HG02610 (cell line): ENCODE measurements at regions not wholly inside any gene's neighbourhood (a gene's known extent, or its start where the extent isn't known, plus 50 kb on each side); places are given as distances from the start of the nearest gene placed in this dataset.
"Not testable (repeated sequence)": the region's sequence is repeated elsewhere in the genome, so short reads cannot be mapped to it uniquely, and the experiment has no call there.

ENCODE experiments used
- ATAC-seq: cut with Tn5 transposase; IDR thresholded peaks from one replicate; pipeline ENCODE4 v1.9.1; 2021; ENCODE audit warnings: mild to moderate bottlenecking, moderate library complexity; ENCODE audit not compliant: unreplicated experiment

DNA sequence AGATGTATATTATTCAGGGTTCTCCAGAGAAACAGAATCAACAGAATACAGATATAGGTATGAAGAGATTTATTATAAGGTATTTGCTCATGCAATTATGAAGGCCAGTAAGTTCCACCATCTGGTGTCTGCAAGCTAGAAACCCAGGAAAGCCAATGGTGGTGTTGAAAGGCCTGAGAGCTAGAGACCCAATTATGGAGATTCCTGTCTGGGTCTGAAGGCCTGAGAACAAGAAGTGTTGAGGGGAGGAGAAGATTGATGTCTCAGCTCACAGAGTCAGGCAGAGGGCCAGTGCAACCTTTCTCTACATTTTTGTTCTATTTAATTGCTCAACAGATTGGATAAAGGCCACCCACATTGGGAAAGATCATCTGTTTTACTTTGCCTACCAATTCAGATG lies 524.2 kb upstream of the CRIM1 start:
- ATAC-seq, result no peak

- ATAC-seq, result no peak
Observed at GRCh38 chr2:35830833-35831232, 524.7 kb upstream of the CRIM1 start.

DNA sequence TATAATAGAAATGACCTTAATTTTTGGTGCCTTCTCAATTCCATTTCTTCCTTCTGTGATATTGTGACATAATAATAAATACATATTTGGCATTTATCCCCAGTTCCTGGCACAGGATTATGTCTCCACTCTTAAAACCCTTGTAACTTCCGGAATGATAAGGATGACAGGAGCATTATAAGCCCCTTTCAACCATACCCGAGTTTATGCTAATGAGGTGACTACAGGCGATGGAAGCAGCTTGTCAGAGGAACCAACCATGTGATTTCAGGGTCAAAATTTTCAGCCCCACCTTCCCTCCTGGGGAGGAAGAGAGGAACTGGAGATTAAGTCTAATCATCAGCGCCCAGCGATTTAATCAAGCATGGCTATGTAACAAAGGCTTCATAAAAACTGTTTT lies 528.5 kb upstream of the CRIM1 start:
- ATAC-seq, result no peak

- ATAC-seq, result no peak
Observed at GRCh38 chr2:35822716-35823115, 532.9 kb upstream of the CRIM1 start.

DNA sequence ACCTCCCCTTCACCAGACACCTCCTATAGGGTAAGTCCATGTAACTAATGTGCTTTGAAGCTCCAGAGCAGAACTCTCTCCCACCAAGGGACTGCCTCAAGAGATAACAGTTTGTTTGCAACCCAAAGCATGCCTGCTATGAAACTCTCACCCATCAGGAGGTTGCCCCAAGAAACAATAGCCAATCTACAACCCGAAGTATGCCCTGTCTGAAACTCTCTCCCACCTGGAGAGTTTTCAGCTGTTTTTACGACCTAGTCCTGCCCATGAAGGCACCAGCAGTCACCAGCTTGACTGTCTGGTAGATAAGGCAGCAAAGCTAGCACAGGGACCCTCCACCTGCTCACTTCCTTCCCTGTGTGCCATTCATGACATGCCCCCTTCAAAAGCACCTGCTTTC lies 533.9 kb upstream of the CRIM1 start:
- ATAC-seq, result no peak

- ATAC-seq, result no peak
Observed at GRCh38 chr2:35820391-35820790, 535.2 kb upstream of the CRIM1 start.

GRCh38 chr2:35819033-35819432 lies 536.5 kb upstream of the CRIM1 start:
- ATAC-seq, result no peak

GRCh38 chr2:35818359-35818758 lies 537.2 kb upstream of the CRIM1 start:
- not testable (repeated sequence) for ATAC-seq

- not testable (repeated sequence) for ATAC-seq
Observed at GRCh38 chr2:35814597-35814996, 541.0 kb upstream of the CRIM1 start.

DNA sequence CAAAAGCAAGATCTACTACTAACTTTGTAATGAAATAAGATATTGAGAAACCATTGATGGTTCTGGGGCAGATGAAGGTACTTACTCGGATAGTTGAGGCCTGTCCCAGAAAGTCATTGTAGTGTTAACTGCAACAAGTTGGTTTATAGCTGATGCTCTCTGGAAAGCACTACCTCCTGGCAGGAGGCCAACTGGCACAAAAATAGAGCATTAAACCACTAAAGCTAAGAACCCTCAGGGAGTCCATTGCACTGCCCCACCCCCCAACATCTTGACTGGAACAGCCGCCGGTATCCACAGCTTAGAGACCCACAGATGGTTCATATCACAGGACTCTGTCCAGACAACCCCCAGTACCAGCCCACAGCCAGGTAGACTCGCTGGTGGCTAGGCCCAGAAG lies 552.5 kb upstream of the CRIM1 start:
- ATAC-seq, result no peak

GRCh38 chr2:35794796-35795450 lies 560.7 kb upstream of the CRIM1 start:
- ATAC-seq, result no peak

DNA sequence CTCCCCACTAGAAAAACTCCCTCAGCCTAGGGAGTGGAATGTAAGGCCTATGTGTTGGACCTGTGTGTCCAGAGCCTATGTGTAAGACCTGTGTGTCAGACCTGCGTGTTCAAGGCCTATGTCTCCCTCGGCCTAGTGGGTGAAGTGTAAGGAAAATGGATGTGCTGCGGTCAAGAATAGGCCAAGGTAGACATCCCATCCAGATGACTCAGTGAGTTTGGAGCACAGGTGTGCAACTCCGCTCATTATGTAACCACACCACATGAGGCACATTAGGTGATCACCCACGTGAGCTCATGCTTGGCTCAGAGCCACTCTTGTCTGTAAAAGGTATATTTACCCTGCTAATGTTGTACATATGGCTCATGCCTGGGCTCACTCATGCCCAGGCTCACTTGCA lies 565.3 kb upstream of the CRIM1 start:
- no peak for ATAC-seq

GRCh38 chr2:35788543-35788942 lies 567.0 kb upstream of the CRIM1 start:
- ATAC-seq, result no peak

DNA sequence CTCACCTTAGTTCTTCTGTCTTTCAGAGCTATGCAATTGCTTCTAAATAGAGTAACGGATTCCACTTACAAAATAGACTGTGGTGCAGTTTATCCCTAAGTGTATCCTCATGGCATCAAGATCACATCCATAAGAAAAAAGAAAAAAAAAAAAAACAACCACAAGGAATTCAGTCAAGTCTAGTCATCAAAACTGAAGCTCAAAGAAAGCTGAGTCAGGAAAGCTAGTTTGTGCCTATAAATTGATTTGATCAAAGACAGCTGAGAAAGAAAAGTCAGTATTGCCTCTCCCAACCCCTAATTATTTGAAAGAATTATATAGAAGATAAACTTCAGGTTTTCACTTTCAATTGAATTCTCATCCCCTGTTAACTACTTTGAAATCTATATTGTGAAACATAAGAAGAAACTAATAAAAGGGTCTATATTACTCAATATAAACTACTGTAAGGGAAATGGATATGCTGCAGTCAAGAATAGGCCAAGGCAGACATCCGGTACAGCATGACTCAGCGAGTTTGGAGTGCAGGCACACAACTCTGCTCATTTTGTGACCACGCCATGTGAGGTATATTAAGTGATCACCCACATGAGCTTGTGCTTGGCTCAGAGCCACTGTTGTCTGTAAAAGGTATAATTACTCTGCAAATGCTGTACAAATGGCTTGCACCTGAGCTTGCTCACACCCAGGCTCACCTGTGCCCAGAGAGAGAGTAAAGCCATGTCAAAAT lies 568.1 kb upstream of the CRIM1 start:
- ATAC-seq, result no peak

DNA sequence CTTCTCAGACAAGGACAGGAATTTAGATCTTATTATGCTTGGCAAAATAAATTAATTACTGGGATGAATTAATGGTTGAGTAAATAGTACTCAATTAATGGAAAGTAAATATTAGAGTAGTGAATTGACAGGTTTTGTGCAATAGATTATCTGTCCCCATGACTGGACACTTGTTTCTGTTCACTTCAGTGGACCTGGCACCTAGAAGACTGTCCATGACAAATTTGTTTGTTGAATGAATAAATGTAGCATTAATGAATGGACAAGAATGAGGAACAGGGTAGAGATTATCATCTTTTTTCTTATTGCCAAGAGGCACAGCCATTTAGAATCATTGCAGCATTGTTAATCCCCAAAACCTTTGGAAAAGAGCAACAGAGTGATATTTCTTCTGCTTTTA lies 570.0 kb upstream of the CRIM1 start:
- no peak for ATAC-seq

DNA sequence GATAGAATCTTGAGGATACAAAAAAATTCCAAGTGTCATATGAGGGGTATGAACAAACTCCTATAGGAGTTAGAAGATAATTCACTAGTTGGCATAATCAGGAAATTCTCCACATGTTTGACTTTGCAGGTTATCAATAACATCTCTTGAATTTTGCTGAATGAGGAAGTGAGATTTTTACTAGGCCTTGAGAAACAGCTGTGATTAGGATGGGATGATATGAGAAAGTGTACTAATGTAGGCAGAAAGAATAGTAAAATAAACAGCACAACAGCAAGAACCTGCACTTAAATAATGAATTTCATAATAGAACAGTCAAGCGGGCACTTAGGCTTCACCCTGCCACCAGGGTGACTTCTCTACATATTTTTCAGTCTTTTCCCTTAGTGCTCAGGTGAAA lies 570.8 kb upstream of the CRIM1 start:
- ATAC-seq, result no peak

DNA sequence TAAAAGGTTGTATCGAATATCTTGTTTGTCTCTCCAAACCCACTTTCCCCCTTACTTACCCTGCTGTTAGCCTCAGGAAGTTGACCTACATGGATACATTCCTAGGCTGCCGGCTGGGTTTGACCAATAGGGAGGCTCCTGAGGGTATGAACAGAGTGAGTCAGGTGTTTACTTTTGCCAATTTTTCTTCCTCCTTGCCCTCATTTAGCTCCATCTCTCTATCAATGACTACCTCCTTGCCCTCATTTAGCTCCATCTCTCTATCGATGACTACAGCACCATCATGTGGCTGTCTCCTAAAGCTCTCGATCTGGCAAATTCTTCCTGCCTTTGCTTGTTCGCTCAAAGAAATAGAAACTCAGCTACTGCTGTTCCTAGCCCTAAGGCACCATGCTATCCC lies 571.9 kb upstream of the CRIM1 start:
- ATAC-seq, result no peak

GRCh38 chr2:35741556-35741955 lies 614.0 kb upstream of the CRIM1 start:
- ATAC-seq, result no peak

GRCh38 chr2:35731674-35732073 lies 623.9 kb upstream of the CRIM1 start:
- ATAC-seq, result no peak

- no peak for ATAC-seq
Observed at GRCh38 chr2:35714883-35715282, 640.7 kb upstream of the CRIM1 start.

DNA sequence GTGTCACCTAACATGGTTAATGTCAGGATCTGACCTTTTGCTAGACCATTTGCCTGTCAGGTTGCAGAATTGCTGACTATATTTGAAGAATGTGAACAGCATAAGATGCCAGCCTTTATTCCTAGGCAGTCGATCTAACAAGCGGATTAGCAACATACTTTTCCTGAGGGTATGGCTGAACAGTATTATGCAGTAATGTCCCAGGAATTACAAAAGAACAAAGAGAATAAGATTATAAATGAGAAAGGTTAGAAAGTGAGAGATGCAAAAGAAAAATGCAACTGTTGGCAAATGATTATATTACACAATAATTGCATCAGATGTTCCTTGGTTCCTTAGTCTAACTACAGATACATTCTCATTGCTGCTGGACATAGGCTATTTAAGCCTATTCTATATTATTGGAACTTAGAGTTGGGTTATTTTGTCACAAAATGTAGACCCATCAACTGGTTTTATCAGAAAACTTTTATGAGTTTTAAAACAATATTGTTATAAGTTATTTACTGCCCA lies 647.1 kb upstream of the CRIM1 start:
- no peak for ATAC-seq

- ATAC-seq, result no peak
Observed at GRCh38 chr2:35688309-35688708, 667.3 kb upstream of the CRIM1 start.
